ENCODE measurements at regions not wholly inside any gene's neighbourhood (a gene's known extent, or its start where the extent isn't known, plus 50 kb on each side); places are given as distances from the start of the nearest gene placed in this dataset.

DNA sequence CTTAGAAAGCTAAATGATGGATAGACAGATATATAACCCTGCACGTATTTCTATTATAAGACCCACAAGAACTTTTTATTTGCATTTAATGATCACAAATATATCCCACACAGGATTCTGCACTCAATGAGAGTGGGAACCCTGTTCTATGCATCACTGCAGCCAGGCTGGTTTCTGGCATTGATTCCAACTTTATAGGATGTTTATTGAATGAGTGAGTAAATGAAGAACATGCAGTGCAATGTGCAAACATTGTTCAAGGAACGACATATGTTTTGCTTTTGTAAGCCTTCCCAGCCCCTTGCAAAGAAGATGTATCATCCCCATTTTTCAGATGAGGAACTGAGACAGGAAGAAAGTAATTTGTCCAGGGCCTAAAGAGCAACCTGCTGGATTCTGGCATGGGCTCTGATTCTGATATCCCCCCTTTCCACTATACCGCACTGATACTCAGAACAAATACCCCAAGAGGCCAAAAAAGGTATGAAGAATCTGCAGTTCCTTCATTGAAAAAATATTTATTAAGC, 246.3 kb downstream of the LACC1 start:
- TF ChIP-seq, protein P1, sequence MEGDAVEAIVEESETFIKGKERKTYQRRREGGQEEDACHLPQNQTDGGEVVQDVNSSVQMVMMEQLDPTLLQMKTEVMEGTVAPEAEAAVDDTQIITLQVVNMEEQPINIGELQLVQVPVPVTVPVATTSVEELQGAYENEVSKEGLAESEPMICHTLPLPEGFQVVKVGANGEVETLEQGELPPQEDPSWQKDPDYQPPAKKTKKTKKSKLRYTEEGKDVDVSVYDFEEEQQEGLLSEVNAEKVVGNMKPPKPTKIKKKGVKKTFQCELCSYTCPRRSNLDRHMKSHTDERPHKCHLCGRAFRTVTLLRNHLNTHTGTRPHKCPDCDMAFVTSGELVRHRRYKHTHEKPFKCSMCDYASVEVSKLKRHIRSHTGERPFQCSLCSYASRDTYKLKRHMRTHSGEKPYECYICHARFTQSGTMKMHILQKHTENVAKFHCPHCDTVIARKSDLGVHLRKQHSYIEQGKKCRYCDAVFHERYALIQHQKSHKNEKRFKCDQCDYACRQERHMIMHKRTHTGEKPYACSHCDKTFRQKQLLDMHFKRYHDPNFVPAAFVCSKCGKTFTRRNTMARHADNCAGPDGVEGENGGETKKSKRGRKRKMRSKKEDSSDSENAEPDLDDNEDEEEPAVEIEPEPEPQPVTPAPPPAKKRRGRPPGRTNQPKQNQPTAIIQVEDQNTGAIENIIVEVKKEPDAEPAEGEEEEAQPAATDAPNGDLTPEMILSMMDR (IDR thresholded peaks at IDR 0.05): no peak
- no peak for TF ChIP-seq POLR2A (IDR thresholded peaks at IDR 0.05)

Data from sigmoid colon (tissue), 3 donors.